GM18870 (cell line): ENCODE measurements at regions not wholly inside any gene's neighbourhood (a gene's known extent, or its start where the extent isn't known, plus 50 kb on each side); places are given as distances from the start of the nearest gene placed in this dataset.
"Not testable (repeated sequence)": the region's sequence is repeated elsewhere in the genome, so short reads cannot be mapped to it uniquely, and the experiment has no call there.

Experiments used
- ATAC-seq: cut with Tn5 transposase; IDR thresholded peaks from one replicate; pipeline ENCODE4 v1.9.1; 2021; ENCODE audit warnings: moderate library complexity; ENCODE audit not compliant: unreplicated experiment

GRCh38 chr3:65120156-65120555 lies 432.4 kb upstream of the ADAMTS9 start:
- ATAC-seq: not testable (repeated sequence)

DNA sequence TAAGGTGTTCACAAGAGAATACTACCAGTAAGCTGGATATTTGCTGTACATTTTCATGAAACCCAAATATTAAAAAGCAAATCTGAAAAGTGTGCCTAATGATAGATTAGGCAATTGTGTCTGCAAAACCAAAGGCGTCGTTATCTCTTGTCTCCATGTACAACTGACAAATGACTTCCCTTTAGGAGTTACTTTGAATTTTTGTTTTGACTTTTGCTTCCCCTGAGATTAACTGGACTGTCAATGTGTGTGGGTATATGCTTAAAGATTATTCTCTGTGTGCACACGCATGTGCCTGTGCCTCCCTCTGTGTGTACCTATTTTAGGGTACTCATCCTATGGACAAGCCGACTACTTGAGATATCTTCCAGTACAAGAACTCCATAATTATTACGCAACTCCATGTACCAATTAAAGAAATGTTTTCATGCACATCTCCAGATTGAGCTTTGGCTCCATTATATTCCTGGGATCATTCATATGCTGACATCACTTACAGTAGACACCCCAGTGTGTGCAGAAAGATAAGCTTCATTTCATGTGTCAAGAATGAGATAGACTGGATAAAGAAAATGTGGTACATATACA lies 431.2 kb upstream of the ADAMTS9 start:
- no peak for ATAC-seq

GRCh38 chr3:65114041-65114440 lies 426.2 kb upstream of the ADAMTS9 start:
- ATAC-seq: no peak

DNA sequence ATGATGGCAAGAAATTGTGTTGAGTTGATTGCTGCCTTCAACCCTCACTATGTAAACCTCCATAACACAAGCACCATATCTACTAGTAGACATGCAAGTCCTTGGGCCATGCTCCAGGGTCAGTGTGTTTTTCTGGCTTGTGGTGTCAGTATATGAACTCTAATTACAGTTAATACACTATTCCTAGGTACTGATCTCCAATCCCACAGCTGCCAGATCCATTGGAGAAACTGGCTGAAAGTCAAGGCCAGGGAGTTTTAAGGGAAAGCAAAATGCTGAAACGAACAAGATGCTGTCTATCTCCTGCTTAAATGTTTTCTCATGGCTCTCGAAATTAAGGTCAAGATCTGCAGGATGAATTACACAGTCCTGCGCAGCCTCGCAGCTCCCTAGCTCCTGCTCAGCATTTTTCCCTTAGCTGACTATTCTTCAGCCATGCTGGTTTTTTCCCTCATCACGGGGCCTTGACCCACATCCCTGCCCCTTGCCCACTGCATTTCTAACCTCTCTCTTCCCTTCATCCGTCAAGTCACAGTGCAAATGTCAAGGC lies 425.0 kb upstream of the ADAMTS9 start:
- no peak for ATAC-seq

DNA sequence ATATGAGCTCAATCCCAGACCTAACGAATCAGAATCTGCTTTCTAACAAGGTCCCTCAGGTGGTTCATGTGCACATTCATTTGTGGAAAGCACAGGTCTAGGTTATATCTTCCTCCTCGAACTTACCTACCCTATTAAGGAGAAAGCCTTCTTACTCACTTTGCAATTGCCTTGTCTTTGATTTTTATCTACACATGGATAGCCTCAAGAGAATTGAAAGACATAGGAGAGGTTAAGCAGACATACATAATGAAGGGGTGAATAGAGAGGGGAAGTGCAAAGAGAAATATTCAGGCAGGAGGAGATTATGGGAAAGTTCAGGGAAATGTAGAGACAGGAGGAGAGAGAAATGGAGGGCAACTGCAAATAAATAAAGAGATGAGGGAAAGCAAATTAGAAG lies 422.9 kb upstream of the ADAMTS9 start:
- no peak for ATAC-seq

- ATAC-seq: no peak
Observed at GRCh38 chr3:65109966-65110500, 422.2 kb upstream of the ADAMTS9 start.

- no peak for ATAC-seq
Observed at GRCh38 chr3:65107174-65107573, 419.4 kb upstream of the ADAMTS9 start.

GRCh38 chr3:65101450-65101849 lies 413.6 kb upstream of the ADAMTS9 start:
- no peak for ATAC-seq

GRCh38 chr3:65098400-65098799 lies 410.6 kb upstream of the ADAMTS9 start:
- no peak for ATAC-seq

DNA sequence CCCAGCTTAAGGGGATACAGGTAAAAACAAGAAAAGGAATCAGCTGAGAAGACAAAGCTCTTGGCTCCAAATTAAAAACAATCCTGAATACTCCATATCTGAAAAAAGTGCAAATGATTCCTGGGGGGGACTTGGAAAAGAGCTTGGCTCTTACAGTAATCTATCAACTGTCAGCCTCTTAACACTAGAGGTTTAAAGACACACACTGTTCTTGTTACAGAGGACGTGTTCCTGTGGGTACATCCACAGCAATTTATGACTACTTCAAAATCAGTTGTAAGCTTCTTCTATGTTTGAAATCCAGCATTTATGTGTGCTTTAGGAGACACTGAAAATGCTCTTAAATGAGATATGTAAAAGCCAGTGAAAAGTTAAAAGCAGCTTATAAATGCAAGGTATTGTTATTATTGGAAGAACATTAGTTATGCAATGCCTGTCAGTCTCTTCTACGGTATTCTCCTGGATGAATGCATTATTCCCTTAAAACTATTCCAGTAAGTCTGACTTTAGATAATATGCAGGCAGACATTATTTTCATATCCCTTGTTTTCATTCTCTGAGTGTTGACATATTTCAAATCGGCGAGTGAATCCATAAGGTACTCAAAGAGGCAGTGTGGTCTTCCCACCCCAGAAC lies 408.4 kb upstream of the ADAMTS9 start:
- no peak for ATAC-seq

DNA sequence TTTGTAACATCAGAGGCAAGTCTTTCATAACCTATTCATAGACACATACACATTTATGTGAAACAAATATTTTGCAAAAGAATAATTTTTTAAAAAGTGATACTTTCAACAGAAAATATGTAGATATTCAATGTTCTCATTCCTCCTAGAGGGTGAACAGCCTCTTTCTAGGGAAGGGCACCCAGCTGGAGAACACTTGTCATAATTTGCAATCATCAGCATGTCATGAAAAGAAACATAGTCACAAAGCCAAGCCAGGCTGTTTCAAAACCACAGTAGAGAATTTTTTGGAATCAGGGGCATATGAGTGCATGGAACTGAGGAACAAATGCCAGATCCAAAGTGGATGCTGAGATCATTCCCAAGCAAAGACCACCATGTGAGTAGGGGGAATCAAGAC lies 406.9 kb upstream of the ADAMTS9 start:
- no peak for ATAC-seq

DNA sequence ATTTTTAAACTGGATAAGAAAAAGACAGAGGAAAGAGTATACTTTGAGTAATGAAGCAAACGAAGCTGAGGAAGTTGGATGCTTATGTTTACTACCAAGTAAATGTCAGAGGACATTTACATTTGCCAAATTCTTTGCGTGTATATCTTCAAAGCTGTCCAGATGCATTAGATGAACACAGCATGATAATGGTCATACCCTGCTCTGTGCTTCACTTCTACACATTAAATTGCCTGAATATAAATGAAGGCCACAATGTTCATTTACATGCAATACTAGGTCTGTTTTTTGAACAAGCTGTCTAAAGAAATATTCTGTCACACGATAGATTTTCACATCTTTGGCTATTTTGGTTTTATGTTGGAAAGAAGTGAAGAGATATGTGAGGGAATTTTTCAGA lies 405.8 kb upstream of the ADAMTS9 start:
- ATAC-seq: no peak

GRCh38 chr3:65091565-65091964 lies 403.8 kb upstream of the ADAMTS9 start:
- ATAC-seq: no peak

DNA sequence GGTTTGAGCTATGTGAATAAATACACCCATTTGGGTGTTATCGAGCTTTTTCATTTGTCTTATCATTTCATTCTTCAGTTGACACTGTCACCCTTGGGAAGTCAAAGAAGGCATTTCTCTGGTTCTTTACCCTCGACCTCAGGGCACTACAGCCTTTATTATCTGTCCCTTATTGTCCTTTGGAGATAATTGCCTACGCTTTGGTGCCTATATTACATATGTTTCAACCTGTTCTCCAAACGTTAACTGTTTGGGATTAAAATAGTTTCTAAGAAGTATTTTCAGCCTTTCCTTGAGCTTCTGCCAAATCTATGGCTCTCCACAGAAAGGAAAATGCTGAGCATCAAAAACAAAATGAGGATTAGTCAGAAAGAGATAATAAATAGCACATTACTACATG lies 395.4 kb upstream of the ADAMTS9 start:
- no peak for ATAC-seq

DNA sequence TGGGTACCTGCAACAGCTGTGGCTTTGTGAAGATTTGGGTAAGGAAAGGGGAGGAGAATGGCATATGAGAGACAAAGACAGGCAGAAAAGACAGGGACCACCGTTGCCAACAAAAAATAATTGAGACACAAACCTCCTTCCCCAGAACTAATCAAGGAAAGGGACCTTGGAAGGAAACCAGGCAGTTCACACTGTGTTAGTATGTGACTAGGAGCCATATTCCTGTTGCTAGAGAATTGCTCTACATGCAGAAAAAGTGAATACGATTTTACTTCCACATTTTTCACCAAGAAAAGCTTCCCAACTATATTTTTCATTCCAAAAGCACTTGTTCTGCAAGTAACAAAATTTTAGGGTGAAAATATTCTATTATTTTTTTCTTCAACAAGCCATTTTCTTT lies 393.7 kb upstream of the ADAMTS9 start:
- no peak for ATAC-seq

GRCh38 chr3:65080432-65080831 lies 392.6 kb upstream of the ADAMTS9 start:
- no peak for ATAC-seq

DNA sequence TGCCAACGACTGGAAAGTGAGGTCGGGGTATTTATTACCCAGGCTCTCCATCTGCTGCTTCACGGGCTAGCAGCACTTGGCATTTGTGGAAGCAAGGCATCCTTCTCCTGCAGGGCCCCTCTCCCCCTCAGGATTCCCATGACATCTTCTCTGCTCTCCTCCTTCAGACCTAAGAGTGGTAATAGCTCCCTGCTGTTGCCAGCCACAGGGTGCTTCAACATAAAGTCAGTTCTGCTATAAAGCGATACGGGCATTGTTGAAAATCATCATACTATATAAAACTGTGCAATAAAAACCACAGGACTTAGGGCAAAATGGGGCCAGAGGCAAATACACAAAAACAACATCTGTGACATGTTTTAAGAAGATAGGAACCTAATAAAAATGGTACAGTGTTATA lies 391.8 kb upstream of the ADAMTS9 start:
- no peak for ATAC-seq

DNA sequence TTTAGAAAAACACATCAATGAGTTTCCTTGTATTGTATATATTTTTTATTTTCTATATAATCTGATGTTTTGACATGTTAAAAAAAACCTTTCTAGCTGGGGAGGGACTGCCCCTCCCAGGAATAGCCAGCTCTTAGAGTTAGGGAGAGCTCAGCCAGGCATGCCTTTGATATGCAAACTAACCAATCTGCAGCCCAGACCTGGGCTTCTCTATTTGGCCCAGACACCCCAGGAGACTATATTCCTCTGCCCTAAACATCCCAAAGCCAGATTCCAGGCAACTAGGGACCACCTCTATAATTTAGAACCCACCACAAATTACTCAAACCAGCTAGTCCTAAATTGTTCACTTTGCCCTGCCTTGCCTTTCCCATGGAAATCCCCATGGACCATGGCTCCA lies 390.9 kb upstream of the ADAMTS9 start:
- ATAC-seq: no peak

DNA sequence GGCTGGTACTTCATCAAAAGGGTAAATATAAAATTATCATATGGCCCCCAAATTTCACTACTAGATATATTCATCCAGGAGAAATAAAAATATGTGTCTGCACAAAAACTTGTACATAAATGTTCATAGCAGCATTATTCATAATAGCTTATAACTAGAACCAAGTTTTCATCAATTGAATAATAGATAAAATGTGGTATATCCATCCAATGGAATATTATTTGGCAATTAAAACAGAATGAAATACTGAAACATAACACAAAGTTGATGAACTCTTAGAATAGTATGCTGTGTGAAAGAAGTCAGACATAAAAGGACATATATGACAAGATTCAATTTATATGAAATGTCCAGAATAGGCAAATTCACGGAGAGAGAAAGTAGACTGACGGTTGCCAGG lies 389.3 kb upstream of the ADAMTS9 start:
- ATAC-seq: no peak

- ATAC-seq: no peak
Observed at GRCh38 chr3:65070968-65071367, 383.2 kb upstream of the ADAMTS9 start.

- ATAC-seq: no peak
Observed at GRCh38 chr3:65060904-65061303, 373.1 kb upstream of the ADAMTS9 start.

DNA sequence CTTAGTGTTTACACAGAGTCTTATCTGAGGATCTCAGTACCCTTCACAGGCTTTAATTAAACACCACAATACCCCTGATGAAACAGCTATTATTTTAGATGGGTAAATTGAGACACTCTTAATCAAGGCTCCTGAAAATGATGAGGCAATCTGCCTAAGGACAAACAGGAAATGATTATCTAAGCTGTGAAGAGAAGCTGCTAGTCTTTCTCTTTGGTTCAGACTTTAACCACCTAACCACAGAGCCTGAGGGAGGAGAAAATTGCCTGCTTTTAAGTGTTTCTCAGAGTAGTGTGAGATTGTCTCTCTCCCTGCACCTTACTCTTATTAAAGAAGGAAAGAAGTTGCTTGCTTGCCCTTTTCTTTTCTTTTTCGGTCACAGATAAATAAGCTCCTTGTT lies 364.3 kb upstream of the ADAMTS9 start:
- ATAC-seq: no peak

- no peak for ATAC-seq
Observed at GRCh38 chr3:65048151-65048550, 360.4 kb upstream of the ADAMTS9 start.
